HFF-Myc (cell line): ENCODE measurements at regions not wholly inside any gene's neighbourhood (a gene's known extent, or its start where the extent isn't known, plus 50 kb on each side); places are given as distances from the start of the nearest gene placed in this dataset.

Experiments
- DNase-seq: peaks from one replicate; pipeline ENCODE4 v3.0.0-alpha.2; 2011; ENCODE audit warnings: low read depth; ENCODE audit errors: extremely low read depth
- H3K4me3 ChIP-seq: replicated peaks from 2 replicates; pipeline ENCODE4 v1.5.1; 2011; ENCODE audit warnings: low read depth, mild to moderate bottlenecking, control low read depth, low read length
- TF ChIP-seq, protein P1 (sequence below): IDR thresholded peaks from 2 replicates; pipeline ENCODE4 v1.5.1; 2012; ENCODE audit warnings: mild to moderate bottlenecking, low read depth, low read length, control low read depth; ENCODE audit errors: missing control alignments

DNA sequence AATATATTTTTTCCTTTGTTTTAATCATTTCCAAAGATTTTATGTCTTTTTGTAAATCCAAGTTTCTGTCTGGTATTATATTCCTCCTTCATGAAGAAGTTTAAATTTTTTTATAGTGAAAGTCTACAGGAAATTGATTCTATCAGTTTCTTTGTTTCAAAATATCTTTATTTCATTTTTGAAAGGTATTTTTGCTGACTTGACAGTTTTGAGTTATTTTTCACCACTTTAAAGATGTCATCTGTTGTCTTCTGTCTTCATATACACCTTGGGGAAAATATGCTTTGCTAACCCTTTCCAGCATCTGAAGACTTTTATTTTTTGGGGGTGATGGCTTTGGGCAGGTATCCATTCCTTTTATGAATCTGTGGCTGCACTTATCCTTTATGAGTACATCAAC, 164.4 kb upstream of the EPHA5 start:
- DNase-seq: no peak
- TF ChIP-seq, protein P1, sequence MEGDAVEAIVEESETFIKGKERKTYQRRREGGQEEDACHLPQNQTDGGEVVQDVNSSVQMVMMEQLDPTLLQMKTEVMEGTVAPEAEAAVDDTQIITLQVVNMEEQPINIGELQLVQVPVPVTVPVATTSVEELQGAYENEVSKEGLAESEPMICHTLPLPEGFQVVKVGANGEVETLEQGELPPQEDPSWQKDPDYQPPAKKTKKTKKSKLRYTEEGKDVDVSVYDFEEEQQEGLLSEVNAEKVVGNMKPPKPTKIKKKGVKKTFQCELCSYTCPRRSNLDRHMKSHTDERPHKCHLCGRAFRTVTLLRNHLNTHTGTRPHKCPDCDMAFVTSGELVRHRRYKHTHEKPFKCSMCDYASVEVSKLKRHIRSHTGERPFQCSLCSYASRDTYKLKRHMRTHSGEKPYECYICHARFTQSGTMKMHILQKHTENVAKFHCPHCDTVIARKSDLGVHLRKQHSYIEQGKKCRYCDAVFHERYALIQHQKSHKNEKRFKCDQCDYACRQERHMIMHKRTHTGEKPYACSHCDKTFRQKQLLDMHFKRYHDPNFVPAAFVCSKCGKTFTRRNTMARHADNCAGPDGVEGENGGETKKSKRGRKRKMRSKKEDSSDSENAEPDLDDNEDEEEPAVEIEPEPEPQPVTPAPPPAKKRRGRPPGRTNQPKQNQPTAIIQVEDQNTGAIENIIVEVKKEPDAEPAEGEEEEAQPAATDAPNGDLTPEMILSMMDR: no peak
- no peak overlapping the region for H3K4me3 ChIP-seq

DNA sequence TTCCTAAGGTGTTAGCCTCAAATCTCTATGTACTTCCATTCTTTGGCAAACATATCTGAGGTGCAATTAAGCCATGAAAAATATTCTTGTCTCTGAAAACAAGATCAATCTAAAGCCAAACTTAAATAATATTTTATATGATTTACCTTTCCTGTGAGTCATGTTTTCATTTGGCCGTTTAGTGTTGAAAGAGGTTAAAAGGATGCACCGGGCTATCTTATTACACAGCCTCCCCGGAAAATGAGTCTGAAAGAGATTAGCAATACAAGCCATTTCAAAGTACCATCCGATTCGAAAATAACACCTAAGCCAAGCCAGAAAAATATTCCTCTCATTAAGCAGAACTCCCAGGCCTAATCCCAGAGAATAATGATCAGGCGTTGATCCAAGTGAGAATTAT, 161.5 kb upstream of the EPHA5 start:
- no peak for DNase-seq
- TF ChIP-seq, protein P1: no peak
- H3K4me3 ChIP-seq: no peak overlapping the region

DNA sequence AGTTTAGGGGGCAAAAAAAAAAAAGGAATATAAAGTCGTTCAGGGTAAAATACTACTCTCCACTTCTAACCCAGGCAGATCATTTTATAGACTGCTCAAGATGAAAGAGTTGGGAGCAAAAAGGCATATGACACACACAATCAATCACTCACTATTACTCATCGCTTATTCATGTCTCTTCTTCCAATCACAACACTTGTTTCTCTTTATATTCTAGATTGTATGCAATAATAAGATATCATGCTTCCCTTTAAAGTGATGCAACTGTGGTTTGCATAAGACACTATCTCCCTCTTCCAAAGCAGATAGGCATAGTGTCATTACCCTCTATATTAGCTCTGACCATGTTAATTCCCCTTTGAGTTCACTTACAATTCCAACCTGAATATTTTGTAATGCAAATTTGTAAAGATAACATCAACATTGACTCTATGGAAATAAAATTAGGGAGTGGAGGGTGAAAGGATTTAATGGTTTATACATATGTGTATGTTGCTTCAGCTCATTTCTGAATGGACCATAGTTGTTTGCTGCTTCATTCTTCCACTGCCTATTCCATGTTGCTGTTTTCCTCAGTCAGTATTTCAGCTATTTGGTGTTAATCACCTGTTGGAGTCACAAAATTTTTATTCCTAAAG, 154.9 kb upstream of the EPHA5 start:
- DNase-seq: no peak
- no peak overlapping the region for H3K4me3 ChIP-seq
- TF ChIP-seq, protein P1: no peak

DNA sequence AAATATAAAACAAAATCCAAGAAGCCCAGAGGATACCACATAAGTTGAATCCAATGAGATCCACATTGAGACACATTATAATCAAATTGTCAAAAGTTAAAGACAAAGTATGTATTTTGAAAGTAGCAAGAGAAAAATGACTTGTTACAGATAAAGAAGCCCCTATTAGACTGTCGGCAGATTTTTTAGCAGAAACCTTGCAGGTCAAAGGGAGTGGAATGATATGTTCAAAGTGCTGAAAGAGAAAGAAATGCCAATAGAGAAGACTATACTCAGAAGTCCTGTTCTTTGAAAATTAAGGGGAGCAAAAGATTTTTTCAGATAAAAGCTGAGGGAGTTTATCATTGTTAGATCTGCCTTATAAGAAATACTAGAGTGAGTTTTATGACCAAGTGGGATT, 148.9 kb upstream of the EPHA5 start:
- TF ChIP-seq, protein P1: no peak
- DNase-seq: no peak

DNA sequence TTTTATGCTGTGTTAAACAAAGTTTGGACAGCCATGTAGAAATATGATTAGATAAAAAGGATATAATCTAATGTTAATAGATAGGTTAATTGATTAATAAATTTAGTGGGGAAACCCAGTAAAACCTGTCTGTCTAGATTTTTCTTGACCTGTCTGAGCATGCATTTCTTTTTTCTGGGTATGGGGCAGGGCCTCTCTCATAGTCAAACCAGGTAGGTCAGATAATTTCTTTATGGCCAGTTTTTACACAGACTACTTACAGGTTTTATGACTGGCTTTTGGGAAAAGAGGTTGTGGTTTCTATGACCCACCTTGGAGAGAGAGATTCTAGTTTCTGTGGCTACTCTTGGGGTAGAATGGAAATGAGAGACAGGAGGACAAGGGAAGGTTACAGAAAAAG, 135.6 kb upstream of the EPHA5 start:
- TF ChIP-seq, protein P1: no peak
- DNase-seq: no peak
- H3K4me3 ChIP-seq: no peak overlapping the region

More for the DNA sequence above, 148.9 kb upstream of the EPHA5 start:
- H3K4me3 ChIP-seq: no peak overlapping the region

DNA sequence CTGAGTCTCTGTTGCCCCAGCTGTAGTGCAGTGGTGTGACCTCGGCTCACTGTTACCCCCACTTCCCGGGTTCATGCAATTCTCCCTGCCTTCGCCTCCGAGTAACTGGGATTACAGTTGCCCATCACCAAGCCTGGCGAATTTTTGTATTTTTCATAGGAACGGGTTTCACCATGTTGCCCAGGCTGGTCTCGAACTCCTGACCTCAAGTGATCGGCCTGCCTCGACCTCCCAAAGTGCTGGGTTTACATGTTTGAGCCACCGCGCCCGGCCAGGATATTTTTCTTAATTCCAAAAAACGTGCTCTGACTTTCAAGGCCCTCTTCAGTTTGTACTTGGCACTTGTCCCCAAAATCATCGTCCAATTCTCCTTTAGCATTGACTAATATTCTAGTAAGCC, 129.2 kb upstream of the EPHA5 start:
- H3K4me3 ChIP-seq: no peak overlapping the region

More for the DNA sequence above, 129.2 kb upstream of the EPHA5 start:
- TF ChIP-seq, protein P1: no peak
- no peak for DNase-seq
